ENCODE measurements at regions not wholly inside any gene's neighbourhood (a gene's known extent, or its start where the extent isn't known, plus 50 kb on each side); places are given as distances from the start of the nearest gene placed in this dataset.
A peak's percentile ranks its signal among the peaks of the same experiment; 100 is the strongest.

- H3K27ac ChIP-seq: peak overlapping the region; percentile 44; the same call in 1 of the 2 replicates
- no peak for DNase-seq
These were observed 138.7 kb downstream of the C12orf75 start for GRCh38 chr12:105469211-105469610.

GRCh38 chr12:105469701-105470100 is 139.2 kb downstream of the C12orf75 start:
- Histone ChIP-seq H3K4me3 (ENCODE audit: low read depth, low read length) (no peak overlapping the region), H3K36me3 (no peaks in the 10 kb centered on the region), H3K27ac (peak overlapping the region; percentile 44), H3K27me3 (ENCODE audit: insufficient read depth, low read depth, severe bottlenecking) (no peaks in the 10 kb centered on the region), H3K9me3 (ENCODE audit: severe bottlenecking) (no peaks in the 10 kb centered on the region)
- no peak for TF ChIP-seq CTCF (IDR thresholded peaks at IDR 0.05; ENCODE audit: low read depth, low read length)
- DNase-seq: no peak

More at GRCh38 chr12:105469211-105469610, 138.7 kb downstream of the C12orf75 start:
- no peak for TF ChIP-seq CTCF (IDR thresholded peaks at IDR 0.05; ENCODE audit: low read depth, low read length)
- no peaks in the 10 kb centered on the region for H3K27me3 ChIP-seq (ENCODE audit: insufficient read depth, low read depth, severe bottlenecking)
- no peaks in the 10 kb centered on the region for H3K9me3 ChIP-seq (ENCODE audit: severe bottlenecking)
- no peak overlapping the region for H3K4me3 ChIP-seq (ENCODE audit: low read depth, low read length)
- H3K36me3 ChIP-seq: no peaks in the 10 kb centered on the region

- Histone ChIP-seq H3K27ac (peak overlapping the region; percentile 44), H3K27me3 (ENCODE audit: insufficient read depth, low read depth, severe bottlenecking) (no peaks in the 10 kb centered on the region), H3K36me3 (no peaks in the 10 kb centered on the region), H3K9me3 (ENCODE audit: severe bottlenecking) (no peaks in the 10 kb centered on the region), H3K4me3 (ENCODE audit: low read depth, low read length) (no peak overlapping the region)
- TF ChIP-seq CTCF (IDR thresholded peaks at IDR 0.05; ENCODE audit: low read depth, low read length): no peak
- DNase-seq: no peak
These were observed 139.6 kb downstream of the C12orf75 start for GRCh38 chr12:105470102-105470501.

- Histone ChIP-seq H3K27ac (peak overlapping the region; percentile 57), H3K27me3 (ENCODE audit: insufficient read depth, low read depth, severe bottlenecking) (no peaks in the 10 kb centered on the region), H3K9me3 (ENCODE audit: severe bottlenecking) (no peaks in the 10 kb centered on the region), H3K4me3 (ENCODE audit: low read depth, low read length) (no peak overlapping the region), H3K36me3 (no peaks in the 10 kb centered on the region)
- peak; percentile 69 for DNase-seq
- no peak for TF ChIP-seq CTCF (IDR thresholded peaks at IDR 0.05; ENCODE audit: low read depth, low read length)
These were observed 140.1 kb downstream of the C12orf75 start for GRCh38 chr12:105470601-105471000.

DNA sequence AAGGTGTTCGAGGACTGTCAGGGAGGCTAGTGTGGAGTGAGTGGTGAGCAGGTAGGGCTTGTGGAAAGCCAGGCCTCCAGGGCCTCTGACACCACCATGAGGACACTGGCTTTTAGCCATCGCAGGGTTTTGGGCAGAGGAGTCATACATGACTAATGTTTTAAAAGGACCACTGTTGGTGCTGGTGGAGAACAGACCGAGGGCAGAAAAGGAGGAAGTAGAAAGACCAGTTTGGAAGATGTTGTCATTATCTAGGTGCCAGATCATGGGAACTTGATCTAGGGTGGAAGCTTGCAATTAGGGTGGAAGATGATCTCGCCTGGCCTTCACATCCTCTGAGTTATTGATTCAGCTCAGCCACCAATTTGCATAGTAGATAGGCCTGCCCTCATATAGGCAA is 144.2 kb downstream of the C12orf75 start:
- Histone ChIP-seq H3K27ac (no peak overlapping the region), H3K36me3 (no peaks in the 10 kb centered on the region), H3K9me3 (ENCODE audit: severe bottlenecking) (no peaks in the 10 kb centered on the region), H3K4me3 (ENCODE audit: low read depth, low read length) (no peak overlapping the region), H3K27me3 (ENCODE audit: insufficient read depth, low read depth, severe bottlenecking) (no peaks in the 10 kb centered on the region)
- no peak for TF ChIP-seq CTCF (IDR thresholded peaks at IDR 0.05; ENCODE audit: low read depth, low read length)
- DNase-seq: no peak

DNA sequence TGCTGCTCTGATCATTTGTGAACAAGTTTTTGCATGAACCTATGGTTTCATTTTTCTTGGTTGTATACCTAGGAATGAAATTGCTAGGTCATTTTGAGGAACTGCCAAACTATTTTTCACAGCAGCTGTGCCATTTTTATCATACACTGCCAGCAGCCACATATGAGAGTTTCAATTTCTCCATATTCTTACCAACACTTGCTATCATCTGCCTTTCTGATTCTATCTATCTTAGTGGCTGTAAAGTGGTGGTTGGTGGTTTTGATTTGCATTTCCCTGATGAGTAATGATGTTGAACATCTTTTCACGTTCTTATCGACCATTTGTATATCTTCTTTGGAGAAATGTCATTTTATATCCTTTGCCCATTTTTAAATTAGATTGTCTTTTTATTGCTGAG is 146.1 kb downstream of the C12orf75 start:
- no peak overlapping the region for H3K4me3 ChIP-seq (ENCODE audit: low read depth, low read length)
- H3K27ac ChIP-seq: no peak overlapping the region
- DNase-seq: no peak
- no peaks in the 10 kb centered on the region for H3K36me3 ChIP-seq
- no peak for TF ChIP-seq CTCF (IDR thresholded peaks at IDR 0.05; ENCODE audit: low read depth, low read length)
- H3K27me3 ChIP-seq (ENCODE audit: insufficient read depth, low read depth, severe bottlenecking): no peaks in the 10 kb centered on the region
- no peaks in the 10 kb centered on the region for H3K9me3 ChIP-seq (ENCODE audit: severe bottlenecking)

Measured in WERI-Rb-1 (cell line).